ENCODE measurements at regions not wholly inside any gene's neighbourhood (a gene's known extent, or its start where the extent isn't known, plus 50 kb on each side); places are given as distances from the start of the nearest gene placed in this dataset.

- WGBS (ENCODE audit: insufficient coverage): no CpG with 5 or more reads among the region's 1 CpG
- Histone ChIP-seq H3K4me1 (ENCODE audit: control insufficient read depth, insufficient read depth, low read length) (no peaks in the 10 kb centered on the region), H3K36me3 (ENCODE audit: control insufficient read depth, insufficient read depth, low read length) (no peaks in the 10 kb centered on the region), H3K27ac (ENCODE audit: low read length) (no peak overlapping the region), H3K27me3 (ENCODE audit: control insufficient read depth, insufficient read depth, low read length) (no peaks in the 10 kb centered on the region), H3K9me3 (ENCODE audit: control insufficient read depth, insufficient read depth, low read length) (no peaks in the 10 kb centered on the region), H3K4me3 (ENCODE audit: low read length) (no peak overlapping the region)
- DNase-seq (no peak), ATAC-seq (no peak)
- H3K27ac Mint-ChIP-seq: no peak overlapping the region
- H3K36me3 Mint-ChIP-seq: peaks cover 11% of the 10 kb centered on the region
- peaks cover 14 to 18% of the 10 kb centered on the region in 2 donors for H3K27me3 Mint-ChIP-seq (ENCODE audit: low read depth in 2 of 2)
- no peak for TF ChIP-seq CTCF (IDR thresholded peaks at IDR 0.05)
- no peaks in the 10 kb centered on the region for H3K4me1 Mint-ChIP-seq
- peaks cover 9 to 12% of the 10 kb centered on the region in 2 donors for H3K9me3 Mint-ChIP-seq
- no peak overlapping the region for H3K4me3 Mint-ChIP-seq
- intact Hi-C loops (cut with micrococcal nuclease): no loop called here
Observed at GRCh38 chr11:34812905-34813576, 103.1 kb downstream of the APIP start.

GRCh38 chr11:34811858-34812257 lies 104.3 kb downstream of the APIP start:
- no peak for TF ChIP-seq CTCF (IDR thresholded peaks at IDR 0.05)
- 96% methylated on average over 2 of the region's 3 CpGs for WGBS (ENCODE audit: insufficient coverage)
- peaks cover 14 to 24% of the 10 kb centered on the region in 2 donors for H3K27me3 Mint-ChIP-seq (ENCODE audit: low read depth in 2 of 2)
- peaks cover 11% of the 10 kb centered on the region for H3K36me3 Mint-ChIP-seq
- intact Hi-C loops (cut with micrococcal nuclease): no loop called here
- no peak for DNase-seq
- H3K36me3 ChIP-seq (ENCODE audit: control insufficient read depth, insufficient read depth, low read length): no peaks in the 10 kb centered on the region
- H3K4me3 ChIP-seq (ENCODE audit: low read length): no peak overlapping the region
- H3K9me3 ChIP-seq (ENCODE audit: control insufficient read depth, insufficient read depth, low read length): no peaks in the 10 kb centered on the region
- H3K4me3 Mint-ChIP-seq: no peak overlapping the region
- no peaks in the 10 kb centered on the region for H3K4me1 Mint-ChIP-seq
- H3K27ac Mint-ChIP-seq: no peak overlapping the region
- peaks cover 9 to 12% of the 10 kb centered on the region in 2 donors for H3K9me3 Mint-ChIP-seq
- no peak for ATAC-seq
- H3K27me3 ChIP-seq (ENCODE audit: control insufficient read depth, insufficient read depth, low read length): no peaks in the 10 kb centered on the region
- H3K4me1 ChIP-seq (ENCODE audit: control insufficient read depth, insufficient read depth, low read length): no peaks in the 10 kb centered on the region
- H3K27ac ChIP-seq (ENCODE audit: low read length): no peak overlapping the region

GRCh38 chr11:34810107-34810562 lies 106.0 kb downstream of the APIP start:
- Histone ChIP-seq H3K36me3 (ENCODE audit: control insufficient read depth, insufficient read depth, low read length) (no peaks in the 10 kb centered on the region), H3K4me1 (ENCODE audit: control insufficient read depth, insufficient read depth, low read length) (no peaks in the 10 kb centered on the region), H3K9me3 (ENCODE audit: control insufficient read depth, insufficient read depth, low read length) (no peaks in the 10 kb centered on the region), H3K27me3 (ENCODE audit: control insufficient read depth, insufficient read depth, low read length) (no peaks in the 10 kb centered on the region), H3K27ac (ENCODE audit: low read length) (no peak overlapping the region), H3K4me3 (ENCODE audit: low read length) (no peak overlapping the region)
- intact Hi-C loops (cut with micrococcal nuclease): no loop called here
- no peak overlapping the region for H3K4me3 Mint-ChIP-seq
- DNase-seq (no peak), ATAC-seq (no peak)
- H3K36me3 Mint-ChIP-seq: peaks cover 11% of the 10 kb centered on the region
- peaks cover 15 to 16% of the 10 kb centered on the region in 2 donors for H3K27me3 Mint-ChIP-seq (ENCODE audit: low read depth in 2 of 2)
- H3K4me1 Mint-ChIP-seq: no peaks in the 10 kb centered on the region
- 100% methylated on average over 2 of the region's 2 CpGs for WGBS (ENCODE audit: insufficient coverage)
- no peak for TF ChIP-seq CTCF (IDR thresholded peaks at IDR 0.05)
- H3K9me3 Mint-ChIP-seq: peaks cover 9 to 12% of the 10 kb centered on the region in 2 donors
- H3K27ac Mint-ChIP-seq: no peak overlapping the region

Data from natural killer cell (primary cell).